ENCODE measurements at regions not wholly inside any gene's neighbourhood (a gene's known extent, or its start where the extent isn't known, plus 50 kb on each side); places are given as distances from the start of the nearest gene placed in this dataset.

DNA sequence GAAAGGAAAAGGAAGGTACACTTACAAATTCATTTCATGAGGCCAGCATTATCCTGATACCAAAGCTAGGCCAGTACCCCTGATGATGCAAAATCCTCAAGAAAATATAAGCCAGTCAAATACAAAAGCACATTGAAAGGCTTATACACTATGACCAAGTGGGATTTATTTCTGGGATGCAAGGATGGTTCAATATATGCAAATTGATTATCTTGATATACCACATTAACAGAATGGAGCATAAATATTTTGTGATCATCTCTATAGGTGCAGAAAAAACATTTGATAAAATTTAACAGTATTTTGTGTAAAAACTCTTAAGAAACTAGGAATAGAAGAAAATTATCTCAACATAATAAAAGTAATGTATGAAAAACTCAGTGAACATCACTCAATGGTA is 97.0 kb upstream of the BCAT1 start:
- H3K4me3 Mint-ChIP-seq, result no peak overlapping the region
- POLR2A ChIA-PET, result no interaction called here
- H3K4me1 Mint-ChIP-seq, result no peaks in the 10 kb centered on the region
- TF ChIP-seq, protein P1, sequence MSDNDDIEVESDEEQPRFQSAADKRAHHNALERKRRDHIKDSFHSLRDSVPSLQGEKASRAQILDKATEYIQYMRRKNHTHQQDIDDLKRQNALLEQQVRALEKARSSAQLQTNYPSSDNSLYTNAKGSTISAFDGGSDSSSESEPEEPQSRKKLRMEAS (CRISPR knock-in tag; IDR thresholded peaks at IDR 0.05), result no peak
- ATAC-seq (no peak), DNase-seq (ENCODE audit: low spot score) (no peak)
- H3K9me3 Mint-ChIP-seq, result peaks cover 26% of the 10 kb centered on the region
- H3K36me3 Mint-ChIP-seq, result peaks cover 17% of the 10 kb centered on the region
- H3K27ac Mint-ChIP-seq, result no peak overlapping the region
- H3K27me3 Mint-ChIP-seq (ENCODE audit: low read depth), result no peaks in the 10 kb centered on the region; the same call in 1 of the 2 replicates
- CTCF ChIA-PET, result no interaction called here

DNA sequence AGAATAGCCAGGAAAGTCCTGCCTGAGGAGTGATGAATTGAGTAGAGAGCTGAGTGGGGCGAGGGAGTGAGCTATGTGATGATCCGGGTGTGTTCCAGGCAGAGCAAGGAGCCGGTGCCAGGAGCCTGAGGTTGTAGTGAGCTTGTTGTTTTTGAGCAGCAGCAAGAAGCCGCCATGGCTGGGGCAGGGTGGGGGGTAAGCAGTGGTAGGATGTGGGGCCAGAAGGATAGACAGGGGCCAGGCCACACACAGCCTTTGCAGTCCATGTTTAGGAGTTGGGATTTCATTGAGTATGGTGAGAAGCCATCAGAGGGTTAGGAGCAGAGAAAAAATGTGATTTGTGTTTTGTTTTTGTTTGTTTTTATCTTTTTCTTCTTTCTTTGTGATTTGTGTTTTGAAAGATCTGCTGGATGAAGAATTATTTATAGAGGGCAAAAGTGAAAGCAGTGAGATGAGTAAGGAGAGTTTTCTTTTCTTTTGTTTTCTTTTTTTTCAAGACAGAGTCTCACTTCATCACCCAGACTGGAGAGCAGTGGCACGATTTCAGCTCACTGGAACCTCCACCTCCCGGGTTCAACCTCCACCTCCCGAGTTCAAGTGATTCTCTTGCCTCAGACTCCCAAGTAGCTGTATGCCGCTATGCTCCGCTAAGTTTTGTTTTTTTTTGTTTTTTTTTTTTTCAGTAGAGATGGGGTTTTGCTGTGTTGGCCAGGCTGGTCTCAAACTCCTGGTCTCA is 92.3 kb upstream of the BCAT1 start:
- ATAC-seq (no peak; the same call in 1 of the 2 replicates), DNase-seq (ENCODE audit: low spot score) (no peak)
- H3K27me3 Mint-ChIP-seq (ENCODE audit: low read depth), result no peaks in the 10 kb centered on the region
- H3K4me3 Mint-ChIP-seq, result no peak overlapping the region
- H3K9me3 Mint-ChIP-seq, result peaks cover 11% of the 10 kb centered on the region
- no peak for TF ChIP-seq CREB1 (CRISPR knock-in tag; IDR thresholded peaks at IDR 0.05)
- no peak for TF ChIP-seq IRF2 (CRISPR knock-in tag; IDR thresholded peaks at IDR 0.05; ENCODE audit: borderline replicate concordance, low read depth)
- TF ChIP-seq MXD4 (CRISPR knock-in tag; IDR thresholded peaks at IDR 0.05; ENCODE audit: borderline replicate concordance), result no peak
- no peak for TF ChIP-seq NR3C1 (CRISPR knock-in tag; conservative IDR thresholded peaks at IDR 0.05; ENCODE audit: low read depth)
- no peak for TF ChIP-seq MYBL2 (CRISPR knock-in tag; IDR thresholded peaks at IDR 0.05)
- TF ChIP-seq HMGA2 (CRISPR knock-in tag; IDR thresholded peaks at IDR 0.05), result no peak
- TF ChIP-seq, protein P2, sequence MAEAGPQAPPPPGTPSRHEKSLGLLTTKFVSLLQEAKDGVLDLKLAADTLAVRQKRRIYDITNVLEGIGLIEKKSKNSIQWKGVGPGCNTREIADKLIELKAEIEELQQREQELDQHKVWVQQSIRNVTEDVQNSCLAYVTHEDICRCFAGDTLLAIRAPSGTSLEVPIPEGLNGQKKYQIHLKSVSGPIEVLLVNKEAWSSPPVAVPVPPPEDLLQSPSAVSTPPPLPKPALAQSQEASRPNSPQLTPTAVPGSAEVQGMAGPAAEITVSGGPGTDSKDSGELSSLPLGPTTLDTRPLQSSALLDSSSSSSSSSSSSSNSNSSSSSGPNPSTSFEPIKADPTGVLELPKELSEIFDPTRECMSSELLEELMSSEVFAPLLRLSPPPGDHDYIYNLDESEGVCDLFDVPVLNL (CRISPR knock-in tag; IDR thresholded peaks at IDR 0.05; ENCODE audit: borderline replicate concordance, low read depth), result no peak
- TF ChIP-seq, protein P3, sequence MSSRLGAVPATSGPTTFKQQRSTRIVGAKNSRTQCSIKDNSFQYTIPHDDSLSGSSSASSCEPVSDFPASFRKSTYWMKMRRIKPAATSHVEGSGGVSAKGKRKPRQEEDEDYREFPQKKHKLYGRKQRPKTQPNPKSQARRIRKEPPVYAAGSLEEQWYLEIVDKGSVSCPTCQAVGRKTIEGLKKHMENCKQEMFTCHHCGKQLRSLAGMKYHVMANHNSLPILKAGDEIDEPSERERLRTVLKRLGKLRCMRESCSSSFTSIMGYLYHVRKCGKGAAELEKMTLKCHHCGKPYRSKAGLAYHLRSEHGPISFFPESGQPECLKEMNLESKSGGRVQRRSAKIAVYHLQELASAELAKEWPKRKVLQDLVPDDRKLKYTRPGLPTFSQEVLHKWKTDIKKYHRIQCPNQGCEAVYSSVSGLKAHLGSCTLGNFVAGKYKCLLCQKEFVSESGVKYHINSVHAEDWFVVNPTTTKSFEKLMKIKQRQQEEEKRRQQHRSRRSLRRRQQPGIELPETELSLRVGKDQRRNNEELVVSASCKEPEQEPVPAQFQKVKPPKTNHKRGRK (CRISPR knock-in tag; IDR thresholded peaks at IDR 0.05; ENCODE audit: borderline replicate concordance), result no peak
- TF ChIP-seq FOXJ3 (CRISPR knock-in tag; IDR thresholded peaks at IDR 0.05; ENCODE audit: borderline replicate concordance), result no peak
- TF ChIP-seq, protein P4, sequence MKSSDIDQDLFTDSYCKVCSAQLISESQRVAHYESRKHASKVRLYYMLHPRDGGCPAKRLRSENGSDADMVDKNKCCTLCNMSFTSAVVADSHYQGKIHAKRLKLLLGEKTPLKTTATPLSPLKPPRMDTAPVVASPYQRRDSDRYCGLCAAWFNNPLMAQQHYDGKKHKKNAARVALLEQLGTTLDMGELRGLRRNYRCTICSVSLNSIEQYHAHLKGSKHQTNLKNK (CRISPR knock-in tag; IDR thresholded peaks at IDR 0.05), result no peak
- TF ChIP-seq SP1 (CRISPR knock-in tag; conservative IDR thresholded peaks at IDR 0.05), result no peak
- TF ChIP-seq, protein P1 (CRISPR knock-in tag; IDR thresholded peaks at IDR 0.05), result no peak
- no peak for TF ChIP-seq ZNF317 (CRISPR knock-in tag; IDR thresholded peaks at IDR 0.05; ENCODE audit: borderline replicate concordance, low read depth)
- TF ChIP-seq, protein P5, sequence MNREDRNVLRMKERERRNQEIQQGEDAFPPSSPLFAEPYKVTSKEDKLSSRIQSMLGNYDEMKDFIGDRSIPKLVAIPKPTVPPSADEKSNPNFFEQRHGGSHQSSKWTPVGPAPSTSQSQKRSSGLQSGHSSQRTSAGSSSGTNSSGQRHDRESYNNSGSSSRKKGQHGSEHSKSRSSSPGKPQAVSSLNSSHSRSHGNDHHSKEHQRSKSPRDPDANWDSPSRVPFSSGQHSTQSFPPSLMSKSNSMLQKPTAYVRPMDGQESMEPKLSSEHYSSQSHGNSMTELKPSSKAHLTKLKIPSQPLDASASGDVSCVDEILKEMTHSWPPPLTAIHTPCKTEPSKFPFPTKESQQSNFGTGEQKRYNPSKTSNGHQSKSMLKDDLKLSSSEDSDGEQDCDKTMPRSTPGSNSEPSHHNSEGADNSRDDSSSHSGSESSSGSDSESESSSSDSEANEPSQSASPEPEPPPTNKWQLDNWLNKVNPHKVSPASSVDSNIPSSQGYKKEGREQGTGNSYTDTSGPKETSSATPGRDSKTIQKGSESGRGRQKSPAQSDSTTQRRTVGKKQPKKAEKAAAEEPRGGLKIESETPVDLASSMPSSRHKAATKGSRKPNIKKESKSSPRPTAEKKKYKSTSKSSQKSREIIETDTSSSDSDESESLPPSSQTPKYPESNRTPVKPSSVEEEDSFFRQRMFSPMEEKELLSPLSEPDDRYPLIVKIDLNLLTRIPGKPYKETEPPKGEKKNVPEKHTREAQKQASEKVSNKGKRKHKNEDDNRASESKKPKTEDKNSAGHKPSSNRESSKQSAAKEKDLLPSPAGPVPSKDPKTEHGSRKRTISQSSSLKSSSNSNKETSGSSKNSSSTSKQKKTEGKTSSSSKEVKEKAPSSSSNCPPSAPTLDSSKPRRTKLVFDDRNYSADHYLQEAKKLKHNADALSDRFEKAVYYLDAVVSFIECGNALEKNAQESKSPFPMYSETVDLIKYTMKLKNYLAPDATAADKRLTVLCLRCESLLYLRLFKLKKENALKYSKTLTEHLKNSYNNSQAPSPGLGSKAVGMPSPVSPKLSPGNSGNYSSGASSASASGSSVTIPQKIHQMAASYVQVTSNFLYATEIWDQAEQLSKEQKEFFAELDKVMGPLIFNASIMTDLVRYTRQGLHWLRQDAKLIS (CRISPR knock-in tag; IDR thresholded peaks at IDR 0.05; ENCODE audit: borderline replicate concordance), result no peak
- no peak for TF ChIP-seq ZNF232 (CRISPR knock-in tag; IDR thresholded peaks at IDR 0.05)
- TF ChIP-seq, protein P6, sequence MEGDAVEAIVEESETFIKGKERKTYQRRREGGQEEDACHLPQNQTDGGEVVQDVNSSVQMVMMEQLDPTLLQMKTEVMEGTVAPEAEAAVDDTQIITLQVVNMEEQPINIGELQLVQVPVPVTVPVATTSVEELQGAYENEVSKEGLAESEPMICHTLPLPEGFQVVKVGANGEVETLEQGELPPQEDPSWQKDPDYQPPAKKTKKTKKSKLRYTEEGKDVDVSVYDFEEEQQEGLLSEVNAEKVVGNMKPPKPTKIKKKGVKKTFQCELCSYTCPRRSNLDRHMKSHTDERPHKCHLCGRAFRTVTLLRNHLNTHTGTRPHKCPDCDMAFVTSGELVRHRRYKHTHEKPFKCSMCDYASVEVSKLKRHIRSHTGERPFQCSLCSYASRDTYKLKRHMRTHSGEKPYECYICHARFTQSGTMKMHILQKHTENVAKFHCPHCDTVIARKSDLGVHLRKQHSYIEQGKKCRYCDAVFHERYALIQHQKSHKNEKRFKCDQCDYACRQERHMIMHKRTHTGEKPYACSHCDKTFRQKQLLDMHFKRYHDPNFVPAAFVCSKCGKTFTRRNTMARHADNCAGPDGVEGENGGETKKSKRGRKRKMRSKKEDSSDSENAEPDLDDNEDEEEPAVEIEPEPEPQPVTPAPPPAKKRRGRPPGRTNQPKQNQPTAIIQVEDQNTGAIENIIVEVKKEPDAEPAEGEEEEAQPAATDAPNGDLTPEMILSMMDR (IDR thresholded peaks at IDR 0.05), result no peak
- ChIA-PET POLR2A (no interaction called here), CTCF (interaction anchor here (0.6 to 1.0 kb wide), 2 partner anchors 85 to 346 kb away, joined by 3 to 4 read pairs; no protein-coding TSS in a partner anchor)
- no peak overlapping the region for H3K27ac Mint-ChIP-seq
- peaks cover 4% of the 10 kb centered on the region for H3K36me3 Mint-ChIP-seq
- H3K4me1 Mint-ChIP-seq, result peaks cover 6% of the 10 kb centered on the region
